ENCODE measurements at regions not wholly inside any gene's neighbourhood (a gene's known extent, or its start where the extent isn't known, plus 50 kb on each side); places are given as distances from the start of the nearest gene placed in this dataset.

GRCh38 chr21:35933466-35933865, 126.9 kb downstream of the SETD4 start:
- peak; percentile 68 to 74 for DNase-seq

- DNase-seq: peak; percentile 98
Observed at GRCh38 chr21:35932232-35932911, 128.0 kb downstream of the SETD4 start.

DNA sequence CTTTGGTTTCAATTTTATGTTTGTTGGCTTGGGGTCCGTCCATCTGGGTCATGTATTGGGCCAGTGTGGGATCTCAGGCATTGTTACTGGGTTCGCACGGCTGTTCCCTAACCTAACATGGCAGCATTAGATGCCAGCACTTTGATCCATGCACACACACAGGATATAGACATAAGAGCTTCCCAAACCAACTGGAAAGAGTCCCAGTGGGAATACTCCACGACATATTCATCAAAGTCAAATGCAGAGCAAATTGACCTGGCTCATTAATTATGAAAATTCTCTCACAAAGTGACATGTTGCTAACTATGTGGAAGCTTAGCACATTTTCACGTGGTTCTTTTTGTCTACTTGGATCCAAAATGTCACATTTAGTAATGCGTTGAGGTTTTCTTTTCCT, 130.4 kb downstream of the SETD4 start:
- no peak for DNase-seq

DNA sequence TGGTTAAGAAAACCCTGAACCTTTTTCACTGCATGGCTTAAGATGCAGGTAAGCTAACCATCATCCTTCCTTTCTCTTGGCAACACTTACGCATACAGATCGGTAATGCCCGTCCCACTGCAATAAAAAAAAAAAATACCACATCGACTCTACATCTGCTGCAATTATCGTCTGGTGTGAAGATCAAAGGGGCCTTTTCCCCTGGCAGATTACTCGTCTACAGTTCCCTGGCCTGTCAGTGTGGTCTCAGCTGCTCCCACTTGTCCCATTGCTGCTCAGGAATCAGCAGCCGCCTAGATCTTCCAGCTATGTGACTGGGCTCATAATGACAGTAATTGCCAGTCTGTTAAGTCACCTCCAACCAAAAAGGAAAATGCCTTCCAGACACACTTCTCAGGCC, 133.1 kb downstream of the SETD4 start:
- no peak for DNase-seq

- DNase-seq: no peak
Observed at GRCh38 chr21:35926003-35926740, 134.2 kb downstream of the SETD4 start.

DNA sequence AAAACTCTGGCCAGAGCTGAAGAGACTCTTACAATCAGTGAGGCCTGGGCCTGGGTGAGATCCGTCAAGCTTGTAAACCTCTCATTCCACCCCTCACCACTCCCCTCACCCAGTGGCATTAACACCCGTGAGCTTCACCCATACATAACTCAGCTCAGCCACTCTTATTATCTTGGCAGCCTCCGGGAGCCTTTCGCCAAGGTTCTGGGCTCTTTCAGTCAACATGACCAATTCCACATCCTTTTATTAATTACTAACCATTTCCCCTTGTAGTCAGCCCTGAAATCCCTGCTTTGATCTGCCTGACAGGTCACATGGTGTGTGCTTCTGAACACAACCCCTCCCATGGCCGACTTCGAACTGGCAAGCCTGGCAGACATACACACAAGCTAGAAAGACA, 134.8 kb downstream of the SETD4 start:
- DNase-seq: peak in 1 of 2 experiments; percentile 3

DNA sequence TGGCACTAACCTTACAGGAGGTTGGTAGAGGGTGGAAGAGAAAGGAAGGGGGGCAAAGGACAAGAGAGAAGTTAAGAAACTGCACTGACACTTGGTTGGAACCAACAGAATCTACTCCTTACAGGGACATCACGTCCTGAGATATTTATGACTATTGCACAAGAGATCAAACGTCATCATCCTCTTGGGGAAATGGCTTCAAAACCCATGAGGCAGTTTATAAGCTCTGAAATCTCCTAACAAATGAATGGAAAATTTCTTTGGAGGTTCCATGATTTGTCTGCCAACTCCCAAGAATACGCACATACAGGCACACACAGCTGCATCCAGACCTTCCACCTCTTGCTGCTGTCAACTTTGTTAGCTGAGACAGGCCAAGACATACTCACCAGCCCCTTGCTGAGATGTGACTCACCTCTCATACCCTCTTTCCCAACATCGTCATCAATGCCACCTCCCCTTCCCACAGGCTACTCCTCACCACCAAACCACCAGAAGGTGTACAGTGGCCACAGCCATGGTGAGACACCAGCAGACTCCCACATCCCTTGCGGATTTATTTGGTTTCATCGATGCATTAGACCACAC, 135.5 kb downstream of the SETD4 start:
- no peak for DNase-seq

- DNase-seq: no peak
Observed at GRCh38 chr21:35923971-35924370, 136.4 kb downstream of the SETD4 start.

DNA sequence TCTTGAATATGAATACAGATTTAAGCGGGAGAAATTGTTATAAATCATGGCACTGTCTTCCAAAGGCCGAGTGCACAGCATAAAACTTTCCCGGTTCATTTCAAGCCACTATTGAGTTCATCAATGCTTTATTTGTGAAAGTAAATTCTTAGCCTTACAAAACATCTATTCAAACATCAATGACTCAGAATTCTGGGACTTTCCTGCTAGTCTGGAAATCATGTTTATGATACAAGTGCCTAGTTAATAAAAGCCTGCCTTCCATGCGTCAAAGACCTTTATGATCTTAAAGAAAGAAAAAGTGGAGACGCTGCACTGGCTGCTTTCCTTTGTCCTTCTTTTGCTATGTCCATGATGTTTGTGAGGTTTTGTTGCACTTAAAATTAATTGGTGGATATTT, 137.7 kb downstream of the SETD4 start:
- DNase-seq: no peak

DNA sequence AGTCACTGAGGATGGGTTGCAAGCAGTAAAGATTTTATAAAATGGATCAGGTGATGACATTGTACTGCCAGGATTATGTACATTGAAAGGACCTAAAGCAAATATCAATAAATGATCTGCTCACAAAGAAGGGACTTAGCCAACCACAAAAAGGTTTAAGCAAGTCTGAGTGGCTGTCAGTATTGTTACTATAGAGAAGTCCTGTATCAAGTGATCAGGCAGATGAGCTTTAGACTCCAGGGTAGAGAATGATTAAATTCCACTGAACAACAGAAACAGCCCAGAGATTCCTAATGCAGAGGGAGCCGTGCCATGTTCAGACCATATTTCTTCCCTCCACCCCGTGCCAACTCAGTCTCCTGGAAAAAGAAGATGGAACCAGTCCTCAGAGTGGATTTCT, 138.9 kb downstream of the SETD4 start:
- DNase-seq: no peak

GRCh38 chr21:35920436-35920835, 139.9 kb downstream of the SETD4 start:
- DNase-seq: no peak

DNA sequence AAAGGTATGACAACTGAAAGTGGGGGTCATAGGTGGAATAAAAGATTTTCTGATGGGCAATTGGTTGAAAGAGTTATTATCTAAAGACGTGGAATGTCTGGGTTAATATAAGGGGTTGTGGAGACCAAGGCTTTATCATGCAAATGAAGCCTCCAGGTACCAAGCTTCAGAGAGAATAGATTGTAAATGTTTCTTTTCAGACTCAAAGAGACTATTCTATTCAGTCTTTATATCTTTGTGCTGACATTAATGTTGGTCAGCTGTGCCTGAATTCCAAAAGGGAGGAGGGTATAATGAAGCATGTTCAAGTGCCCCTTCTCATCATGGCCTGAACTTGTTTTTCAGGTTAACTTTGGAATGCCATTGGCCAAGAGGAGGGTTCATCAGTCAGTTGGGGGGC, 145.3 kb downstream of the SETD4 start:
- no peak for DNase-seq

DNA sequence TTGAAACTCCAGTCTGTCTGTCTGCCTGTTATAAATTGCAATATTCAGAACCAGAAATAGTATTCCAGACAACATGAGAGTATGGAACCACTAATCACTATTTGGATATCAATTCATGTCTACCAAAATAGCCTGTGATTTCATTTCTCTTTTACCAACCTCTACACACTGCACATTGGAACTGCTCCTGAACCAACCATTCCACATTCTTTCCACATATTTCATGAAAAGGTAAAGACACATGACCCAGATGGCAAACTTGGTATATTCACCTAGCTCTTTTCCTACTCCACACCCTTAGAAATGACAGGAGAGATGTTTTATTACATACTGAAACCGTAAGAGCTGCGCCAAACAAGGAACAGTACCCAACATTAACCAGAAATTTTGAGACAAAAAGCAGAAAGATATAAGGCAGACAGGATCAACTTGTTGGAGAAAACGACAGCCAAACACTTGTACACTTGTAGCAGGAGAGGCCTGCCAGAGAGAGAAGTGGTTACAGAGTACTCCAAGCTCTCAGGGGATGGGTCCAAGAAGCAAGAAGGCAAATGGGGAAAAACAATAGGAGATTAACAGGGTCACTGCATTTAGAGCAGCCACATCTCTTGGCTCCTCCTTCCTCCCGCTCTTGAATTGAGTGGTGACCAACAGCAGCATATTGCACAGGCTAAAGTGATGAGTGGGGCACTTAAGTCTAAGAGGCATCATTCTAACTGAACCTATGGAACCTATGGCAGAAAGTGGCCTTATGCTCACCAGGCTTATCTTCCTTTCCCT, 148.7 kb downstream of the SETD4 start:
- no peak for DNase-seq

- DNase-seq: no peak
Observed at GRCh38 chr21:35909456-35910223, 150.7 kb downstream of the SETD4 start.

GRCh38 chr21:35908311-35909078, 151.8 kb downstream of the SETD4 start:
- no peak for DNase-seq

GRCh38 chr21:35906586-35906985, 153.7 kb downstream of the SETD4 start:
- no peak for DNase-seq

DNA sequence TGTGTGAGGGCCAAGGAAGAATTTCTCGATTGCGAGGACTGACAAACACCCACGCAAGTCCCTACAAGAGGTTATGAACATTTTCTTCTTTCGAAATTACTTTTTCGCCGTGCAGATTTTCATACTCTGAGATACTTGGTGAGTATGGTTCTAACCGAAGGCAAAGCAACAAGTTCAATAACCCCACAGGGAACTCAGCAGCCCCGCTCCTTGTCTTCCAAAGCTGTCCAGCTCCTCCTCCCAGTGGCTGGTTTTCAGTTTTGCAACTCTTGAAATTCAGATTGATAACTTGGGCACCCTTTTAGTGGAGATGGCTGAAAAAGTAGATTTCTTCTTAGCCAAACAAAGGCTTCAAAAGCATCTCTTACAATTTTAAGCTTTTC, 154.4 kb downstream of the SETD4 start:
- DNase-seq: no peak

- DNase-seq: no peak
Observed at GRCh38 chr21:35905096-35905962, 155.0 kb downstream of the SETD4 start.

DNA sequence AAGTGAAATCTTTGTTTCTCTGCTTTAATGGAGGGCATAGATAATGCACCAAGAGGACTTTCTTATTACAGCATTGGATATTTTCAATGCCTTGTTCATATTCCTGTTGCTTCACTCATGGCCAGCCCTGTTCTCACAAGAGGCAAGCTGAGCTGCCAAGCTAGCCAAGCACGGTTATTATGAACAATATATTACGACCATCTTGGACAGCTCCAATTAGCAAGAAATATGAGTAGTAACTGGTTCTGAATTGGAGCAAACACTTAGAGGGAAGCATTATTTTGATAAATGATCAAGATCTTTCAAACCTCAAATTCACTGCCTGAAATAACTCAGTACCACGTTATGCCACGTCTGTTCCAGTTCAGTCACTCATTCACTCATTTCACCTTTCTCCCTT, 159.8 kb downstream of the SETD4 start:
- no peak for DNase-seq

- no peak for DNase-seq
Observed at GRCh38 chr21:35896060-35896459, 164.3 kb downstream of the SETD4 start.

- no peak for DNase-seq
Observed at GRCh38 chr21:35895598-35895997, 164.7 kb downstream of the SETD4 start.

Measured in Kasumi-1 (cell line).